GM21515 (cell line): ENCODE measurements at regions not wholly inside any gene's neighbourhood (a gene's known extent, or its start where the extent isn't known, plus 50 kb on each side); places are given as distances from the start of the nearest gene placed in this dataset.

Source experiments
- ATAC-seq: cut with Tn5 transposase; IDR thresholded peaks from one replicate; pipeline ENCODE4 v1.9.1; 2021; ENCODE audit not compliant: unreplicated experiment

DNA sequence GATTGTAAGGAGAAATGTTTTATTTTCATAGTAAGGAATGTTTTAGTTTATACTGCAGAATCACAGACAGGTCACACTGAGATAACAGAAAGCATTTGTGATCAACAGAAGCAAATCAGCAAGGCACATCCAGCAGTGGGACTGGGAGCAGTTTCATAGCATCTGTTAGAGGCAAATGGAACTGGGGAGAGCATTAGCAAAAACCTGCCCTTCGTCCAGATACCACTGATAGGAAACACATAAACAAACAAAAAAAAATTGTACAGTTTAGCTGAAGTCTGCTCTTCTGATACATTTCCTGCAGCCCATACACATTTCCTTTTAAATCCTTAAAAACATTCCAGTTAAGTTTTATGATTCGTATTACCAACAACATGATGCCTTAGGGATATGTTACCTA is 374.3 kb downstream of the PCDH7 start:
- ATAC-seq = no peak

GRCh38 chr4:31097999-31098398 is 377.8 kb downstream of the PCDH7 start:
- ATAC-seq = no peak

DNA sequence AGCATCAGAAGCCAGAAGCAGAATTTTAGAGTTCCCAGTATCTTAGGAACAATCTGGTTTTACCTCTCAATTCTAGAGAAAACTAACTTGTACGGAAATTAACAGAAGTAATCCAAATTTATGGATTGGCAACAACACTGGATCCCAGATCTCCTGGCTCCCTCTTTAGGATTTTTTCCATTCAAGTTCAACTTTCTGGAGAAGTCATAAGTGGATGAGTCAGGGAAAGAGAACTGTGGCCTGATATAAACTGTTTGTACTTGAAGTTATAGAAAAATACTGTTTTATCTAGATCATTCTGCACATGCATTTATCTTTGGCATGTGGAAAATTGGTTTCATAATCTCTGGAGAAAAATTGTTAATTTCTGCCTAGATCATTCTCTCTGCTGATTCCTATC is 380.4 kb downstream of the PCDH7 start:
- no peak for ATAC-seq

- no peak for ATAC-seq
Observed at GRCh38 chr4:31104043-31104442, 383.9 kb downstream of the PCDH7 start.

DNA sequence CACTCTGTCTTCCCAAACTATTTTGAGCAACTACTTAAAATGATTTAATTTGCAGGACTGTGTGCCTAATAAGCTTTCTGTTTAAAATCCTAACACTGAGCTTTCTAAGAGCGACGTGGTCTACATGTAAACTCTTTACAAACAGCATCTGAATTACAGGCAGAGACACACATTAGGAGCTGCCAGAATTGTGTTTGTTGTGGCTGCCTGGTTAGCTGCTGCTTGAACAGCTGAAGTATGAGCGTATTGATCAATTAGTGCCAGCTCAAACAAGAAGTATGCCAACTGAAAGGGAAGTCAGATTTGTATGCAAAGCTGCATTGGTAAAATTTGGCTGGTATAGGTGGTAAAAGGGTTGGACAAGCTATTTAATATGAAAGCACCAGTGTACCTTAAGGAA is 384.4 kb downstream of the PCDH7 start:
- no peak for ATAC-seq

DNA sequence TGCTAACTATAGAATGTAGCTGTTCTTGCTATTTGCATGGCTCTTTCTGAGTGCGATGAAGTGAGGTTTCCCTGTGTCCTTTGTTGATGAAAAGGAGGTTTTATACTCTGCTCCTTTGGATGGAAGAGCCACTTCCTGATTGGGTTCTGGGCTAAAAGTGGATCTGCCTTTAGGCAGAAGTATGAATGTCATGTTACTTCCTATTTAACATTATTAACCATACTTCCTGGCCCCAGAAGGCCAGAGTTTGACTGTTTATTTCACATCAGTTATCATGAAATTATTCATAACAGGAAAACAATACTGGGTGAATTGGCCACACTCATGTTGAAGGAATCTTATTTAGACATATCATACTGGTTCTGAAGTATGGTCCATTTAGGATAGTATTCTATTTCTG is 386.2 kb downstream of the PCDH7 start:
- no peak for ATAC-seq

- no peak for ATAC-seq
Observed at GRCh38 chr4:31107362-31107761, 387.2 kb downstream of the PCDH7 start.

DNA sequence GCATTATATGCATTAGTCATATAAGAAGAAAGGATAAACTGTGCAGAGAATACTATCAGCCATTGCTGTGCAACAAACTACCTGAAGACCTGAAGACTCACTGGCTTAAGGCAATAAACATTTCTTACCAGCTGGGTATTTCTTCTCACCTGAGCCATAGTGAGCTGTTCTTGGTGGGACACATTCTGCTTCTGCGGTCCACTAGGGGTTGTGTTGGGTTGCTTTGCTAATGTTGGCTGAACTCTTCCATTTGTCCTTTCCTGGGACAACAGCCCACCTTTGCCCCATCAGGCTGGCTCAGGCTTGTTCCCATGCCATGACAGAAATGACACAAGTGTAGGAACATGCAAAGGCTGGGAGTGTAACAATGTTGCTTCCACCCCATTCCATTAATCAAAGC is 388.6 kb downstream of the PCDH7 start:
- ATAC-seq = no peak

DNA sequence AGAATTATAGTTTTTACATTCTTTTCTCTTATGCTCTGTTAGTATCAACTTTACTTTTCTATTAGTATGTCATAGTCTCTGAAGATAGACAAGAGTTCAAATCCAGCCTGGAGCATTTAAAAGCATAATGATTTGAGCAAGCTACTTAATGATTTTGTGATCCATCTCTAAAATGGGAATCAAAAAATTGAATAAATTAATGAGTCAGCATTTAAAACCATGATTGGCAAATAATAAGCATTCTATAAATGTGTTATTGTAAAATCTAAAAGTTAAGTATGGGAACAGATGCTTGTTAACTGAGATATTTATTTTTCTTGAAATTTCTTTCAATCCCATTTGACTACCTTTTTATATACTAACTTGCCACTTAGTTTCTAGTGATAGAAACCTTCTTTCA is 391.6 kb downstream of the PCDH7 start:
- ATAC-seq = no peak

DNA sequence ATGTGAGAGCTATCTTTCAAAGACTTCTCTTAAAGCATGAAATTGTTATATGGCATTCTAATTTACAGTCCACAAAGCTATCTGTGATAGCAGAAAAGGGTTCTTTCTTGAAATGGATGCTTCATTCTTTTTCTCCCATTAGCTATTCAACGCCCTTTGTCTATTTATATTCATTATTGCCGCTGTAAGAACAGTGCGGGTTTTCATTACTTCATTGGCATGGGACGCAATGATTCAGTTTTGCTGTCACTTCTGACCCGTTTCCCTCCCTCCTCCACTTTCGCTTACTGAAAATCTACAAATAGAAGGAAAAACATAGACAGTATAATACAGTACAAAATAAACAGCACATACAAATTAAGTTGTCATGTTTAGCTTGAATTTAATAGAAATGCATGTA is 394.6 kb downstream of the PCDH7 start:
- ATAC-seq = no peak

- no peak for ATAC-seq
Observed at GRCh38 chr4:31124008-31124585, 403.9 kb downstream of the PCDH7 start.

DNA sequence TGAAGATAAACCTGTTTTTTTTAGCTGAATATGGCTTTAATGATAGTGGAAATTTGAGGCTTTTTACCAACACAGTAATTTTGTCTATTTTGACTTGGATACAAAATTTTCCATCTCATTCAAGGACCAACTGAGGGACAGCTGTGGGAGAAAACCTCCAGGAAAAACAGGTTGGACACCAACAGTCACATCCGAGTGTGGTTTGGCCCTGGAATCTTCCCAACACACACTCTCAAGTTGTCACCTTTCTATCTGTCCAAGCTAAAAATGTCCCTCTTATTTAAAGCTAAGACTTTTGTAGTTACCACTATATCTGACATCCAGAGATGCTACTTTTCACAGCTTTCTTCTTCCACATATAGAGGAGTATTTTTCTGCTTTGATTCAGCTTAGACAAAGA is 404.9 kb downstream of the PCDH7 start:
- no peak for ATAC-seq

DNA sequence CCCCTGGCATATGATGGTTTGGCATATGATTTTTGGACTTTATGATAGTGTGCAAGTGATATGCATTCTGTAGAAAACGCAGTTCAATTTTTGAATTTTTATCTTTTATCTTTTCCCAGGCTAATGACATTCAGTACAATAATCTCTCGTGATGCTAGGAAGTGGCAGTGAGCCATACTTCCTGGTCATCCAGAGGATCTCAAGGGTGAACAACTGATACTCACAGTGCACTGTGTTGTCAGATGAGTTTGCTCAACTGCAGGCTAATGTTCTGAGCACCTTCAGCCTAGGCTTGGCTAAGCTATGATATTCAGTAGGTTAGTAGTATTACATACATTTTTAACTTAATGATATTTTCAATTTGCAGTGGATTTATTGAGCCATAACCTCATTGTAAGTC is 405.3 kb downstream of the PCDH7 start:
- ATAC-seq = no peak

DNA sequence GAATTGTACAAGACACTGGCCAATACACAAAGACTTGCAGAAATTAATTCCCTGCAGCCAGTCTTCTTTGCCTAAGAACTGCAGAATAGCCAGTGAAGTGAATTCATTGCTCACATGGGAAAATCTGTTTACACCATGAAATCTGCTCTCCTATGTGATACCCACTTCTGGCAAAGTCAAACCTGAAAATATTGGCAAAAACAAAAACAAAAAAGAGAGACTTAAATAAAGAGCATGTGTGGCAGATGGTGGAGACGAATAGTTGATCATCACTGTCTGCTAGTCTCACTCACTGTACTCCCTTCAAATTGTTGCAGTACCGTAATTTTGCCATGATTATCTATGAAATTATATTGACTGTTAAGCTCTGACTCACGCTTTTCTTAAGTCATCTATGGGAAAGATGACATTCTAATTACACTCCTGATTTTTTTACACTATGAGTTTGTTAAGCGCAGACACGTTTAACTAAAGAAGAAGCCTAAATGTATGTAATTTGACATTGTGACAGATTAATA is 406.8 kb downstream of the PCDH7 start:
- ATAC-seq = no peak

GRCh38 chr4:31130930-31131329 is 410.8 kb downstream of the PCDH7 start:
- no peak for ATAC-seq

DNA sequence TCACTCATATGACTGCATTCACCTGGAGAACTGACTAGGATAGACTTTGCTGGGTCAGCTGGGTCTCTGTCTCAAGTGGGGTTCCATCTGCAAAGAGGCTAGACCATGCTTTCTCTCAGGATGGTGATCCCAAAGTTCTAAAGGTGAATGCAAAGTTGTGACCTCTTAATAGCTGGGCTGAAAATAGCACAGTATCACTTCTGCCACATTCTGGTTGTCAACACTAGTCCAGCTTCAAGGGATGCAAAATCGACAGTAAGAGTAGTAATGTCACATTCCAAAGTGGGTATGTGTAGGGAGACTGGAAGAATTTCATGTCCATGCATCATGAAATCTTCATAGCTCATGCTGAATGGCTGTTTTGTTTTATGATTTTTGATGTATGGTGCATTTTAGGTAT is 414.6 kb downstream of the PCDH7 start:
- no peak for ATAC-seq

GRCh38 chr4:31139767-31140166 is 419.6 kb downstream of the PCDH7 start:
- no peak for ATAC-seq

DNA sequence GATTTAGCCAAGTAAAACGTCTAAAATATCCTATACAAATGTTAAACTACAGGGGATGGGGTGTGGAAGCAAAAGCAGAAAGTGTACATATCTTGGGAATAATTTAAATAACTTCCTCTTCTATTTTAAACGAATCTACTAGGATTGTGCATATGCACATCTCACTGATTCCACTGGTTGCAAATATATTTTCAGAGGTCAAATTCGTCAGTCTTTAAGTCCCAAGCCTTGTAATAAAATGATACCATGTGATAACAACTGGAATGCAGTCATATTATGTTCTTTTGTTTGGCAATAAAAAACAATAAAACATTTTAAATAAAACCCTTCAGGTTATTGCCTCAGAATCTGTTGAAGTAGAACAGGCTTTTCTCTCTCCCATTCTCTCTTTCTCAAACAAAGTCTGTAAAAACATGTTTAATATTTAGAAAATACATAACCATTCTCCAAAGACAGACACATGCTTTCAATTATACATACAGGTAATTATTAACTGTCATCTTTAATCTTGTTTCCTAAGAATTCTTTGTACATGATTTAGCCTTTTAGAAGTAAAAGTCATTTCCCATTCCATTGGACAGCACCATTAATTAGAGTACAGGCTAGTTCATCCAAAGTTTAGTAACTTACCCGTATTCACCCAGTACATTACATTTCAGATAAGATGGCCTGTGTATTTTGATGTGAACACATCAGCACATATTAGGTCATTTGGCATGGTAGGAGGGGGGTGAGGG is 421.1 kb downstream of the PCDH7 start:
- no peak for ATAC-seq

DNA sequence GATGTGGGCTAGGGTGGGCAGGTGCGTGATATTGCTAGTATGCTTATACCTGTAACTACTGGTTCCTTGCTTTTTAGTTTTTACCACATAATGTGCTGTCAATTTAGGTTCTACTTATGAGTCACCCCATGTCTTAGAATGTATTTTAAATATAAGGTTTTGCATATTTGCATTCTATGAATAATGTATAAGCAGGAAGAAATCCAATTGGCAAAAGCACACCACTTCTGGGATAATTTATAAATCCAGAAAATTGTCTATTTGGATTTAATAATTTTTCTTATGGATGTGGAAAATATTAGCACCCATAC is 421.6 kb downstream of the PCDH7 start:
- no peak for ATAC-seq

DNA sequence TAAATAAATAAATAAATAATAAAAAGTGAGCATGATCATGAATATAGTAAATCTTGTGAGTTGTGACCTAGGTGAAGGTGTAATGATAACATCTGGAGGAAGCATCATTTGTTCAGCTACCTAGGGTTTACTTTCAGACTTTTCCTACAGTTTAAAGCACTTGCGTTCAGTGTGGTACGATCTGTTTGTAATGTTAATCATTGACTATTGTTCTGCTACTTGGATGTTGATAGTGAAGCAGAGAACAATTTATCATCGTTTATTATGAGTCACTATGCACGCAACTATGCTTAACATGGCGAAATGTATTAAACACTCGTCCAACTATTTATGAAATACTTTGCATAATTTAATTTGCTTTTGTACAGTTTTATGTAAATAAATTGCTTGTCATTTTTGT is 426.2 kb downstream of the PCDH7 start:
- ATAC-seq = no peak

DNA sequence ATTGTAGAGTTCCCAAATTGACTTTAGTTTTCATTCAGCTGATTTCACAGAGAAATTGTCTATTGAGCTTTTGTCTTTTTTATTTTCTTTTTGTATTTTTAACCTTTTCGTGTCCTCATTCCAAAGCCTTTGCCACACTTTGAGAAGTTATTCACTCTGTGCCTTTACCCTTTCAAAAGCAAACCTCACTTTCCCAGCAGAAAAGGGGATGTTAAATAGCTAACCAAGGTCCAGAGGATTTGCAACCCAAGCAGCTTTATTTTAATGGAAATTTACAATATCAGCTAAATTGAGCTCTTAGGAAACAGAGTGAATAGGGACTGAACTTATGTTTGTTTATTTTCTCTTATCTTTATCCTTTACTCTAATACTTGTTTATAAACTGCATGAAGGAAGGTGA is 428.8 kb downstream of the PCDH7 start:
- ATAC-seq = no peak

DNA sequence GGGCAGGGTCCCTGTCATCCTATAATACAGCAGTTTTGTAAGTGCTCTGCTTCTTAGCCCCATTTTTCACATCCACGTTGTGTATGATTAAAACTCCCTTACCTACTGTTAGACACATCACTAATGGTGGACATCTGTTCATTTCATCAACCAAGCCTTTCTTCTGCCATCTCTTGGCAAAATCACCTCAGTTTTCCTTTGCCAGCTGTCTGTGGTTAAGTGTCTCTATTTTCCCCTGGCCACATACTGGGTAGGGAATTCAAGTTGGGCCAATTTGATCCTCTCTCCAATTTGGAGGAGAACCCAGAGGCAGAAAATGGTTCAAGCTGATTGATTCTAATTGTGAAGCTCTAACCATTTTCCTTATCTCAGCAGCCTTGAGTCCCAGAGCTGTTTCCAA is 436.1 kb downstream of the PCDH7 start:
- no peak for ATAC-seq

GRCh38 chr4:31160146-31160545 is 440.0 kb downstream of the PCDH7 start:
- no peak for ATAC-seq
